IMR-90 (cell line): ENCODE measurements at regions not wholly inside any gene's neighbourhood (a gene's known extent, or its start where the extent isn't known, plus 50 kb on each side); places are given as distances from the start of the nearest gene placed in this dataset.

Experiments
- ATAC-seq: fragments of 200-7000 bp; cut with Tn5 transposase; 2 replicates; pipeline ENCODE4 v1.9.1; 2020; ENCODE audit warnings: low read depth, mild to moderate bottlenecking, moderate library complexity
- BruUV-seq: library from RNA; stranded (reverse); fragments of 400-500 nt; replicated peaks from 2 replicates; lab custom pipeline; 2021; lab: Mats Ljungman, UMichigan
- CTCF ChIA-PET: fragments of 300-600 bp; formaldehyde crosslinking; extraction: SDS; loops from one replicate; lab custom pipeline; 2021; ENCODE audit warnings: antibody characterized with exemption; lab: Yijun Ruan, JAX
- POLR2A ChIA-PET: fragments of 300-600 bp; sonication (Branson Sonifier 250); formaldehyde crosslinking; loops from one replicate; lab custom pipeline; 2022; ENCODE audit warnings: antibody characterized with exemption; ENCODE audit not compliant: unreplicated experiment; lab: Charles Lee
- DNase-seq: peaks from one replicate; pipeline ENCODE4 v3.0.0; 2013
- H2AFZ ChIP-seq: replicated peaks from 2 replicates; pipeline ENCODE3; 2013; ENCODE audit warnings: low read length, mild to moderate bottlenecking; ENCODE audit not compliant: poor library complexity
- H2AK5ac ChIP-seq: 2 replicates; pipeline ENCODE4 v1.6.1; 2013; ENCODE audit warnings: low read depth, low read length, inconsistent platforms
- H2AK9ac ChIP-seq: replicated peaks from 2 replicates; pipeline ENCODE3; 2013; ENCODE audit warnings: mild to moderate bottlenecking, low read depth, low read length, moderate library complexity; ENCODE audit not compliant: poor library complexity
- H2BK120ac ChIP-seq: 2 replicates; pipeline ENCODE4 v1.6.1; 2013; ENCODE audit warnings: low read depth, low read length, inconsistent platforms
- H2BK15ac ChIP-seq: 3 replicates; pipeline ENCODE4 v1.6.1; 2013; ENCODE audit warnings: low read depth, low read length, inconsistent platforms
- H2BK20ac ChIP-seq: 2 replicates; pipeline ENCODE4 v1.6.1; 2013; ENCODE audit warnings: low read depth, mild to moderate bottlenecking, inconsistent platforms, low read length, moderate library complexity
- H2BK5ac ChIP-seq: 2 replicates; pipeline ENCODE4 v1.6.1; 2013; ENCODE audit warnings: mild to moderate bottlenecking, low read depth, low read length, inconsistent platforms; ENCODE audit not compliant: poor library complexity, severe bottlenecking
- H3K14ac ChIP-seq: replicated peaks from 2 replicates; pipeline ENCODE4 v1.6.1; 2013; ENCODE audit warnings: low read depth, low read length, inconsistent platforms
- H3K18ac ChIP-seq: 2 replicates; pipeline ENCODE4 v1.6.1; 2013; ENCODE audit warnings: low read depth, low read length, control low read depth
- H3K23ac ChIP-seq: 2 replicates; pipeline ENCODE4 v1.6.1; 2013; ENCODE audit warnings: low read depth, low read length, inconsistent platforms
- H3K27ac ChIP-seq: 2 replicates; pipeline ENCODE4 v1.5.1; 2013; ENCODE audit warnings: mild to moderate bottlenecking, control low read depth, low read length; ENCODE audit not compliant: insufficient read depth
- H3K27me3 ChIP-seq: 2 replicates; pipeline ENCODE4 v1.6.1; 2013; ENCODE audit warnings: low read length; ENCODE audit not compliant: control insufficient read depth, insufficient read depth
- H3K36me3 ChIP-seq: 2 replicates; pipeline ENCODE4 v1.6.1; 2013; ENCODE audit warnings: low read length, mixed read lengths; ENCODE audit not compliant: control insufficient read depth, insufficient read depth
- H3K4ac ChIP-seq: 2 replicates; pipeline ENCODE4 v1.6.1; 2013; ENCODE audit warnings: low read depth, low read length, inconsistent platforms
- H3K4me1 ChIP-seq: 2 replicates; pipeline ENCODE4 v1.6.1; 2013; ENCODE audit warnings: low read length, mixed read lengths; ENCODE audit not compliant: control insufficient read depth, insufficient read depth
- H3K4me2 ChIP-seq: 2 replicates; pipeline ENCODE4 v1.6.1; 2013; ENCODE audit warnings: low read depth, mild to moderate bottlenecking, control low read depth, low read length, moderate library complexity
- H3K4me3 ChIP-seq: 2 replicates; pipeline ENCODE4 v1.5.1; 2013; ENCODE audit warnings: low read depth, mild to moderate bottlenecking, control low read depth, low read length, moderate library complexity; ENCODE audit not compliant: insufficient read depth
- H3K56ac ChIP-seq: 2 replicates; pipeline ENCODE4 v1.6.1; 2013; ENCODE audit warnings: low read length, inconsistent platforms; ENCODE audit not compliant: insufficient read depth; ENCODE audit errors: extremely low read depth
- H3K79me1 ChIP-seq, 2 experiments: 2 replicates each; pipeline ENCODE4 v1.6.1; 2013; ENCODE audit warnings: low read length in 2 of 2, inconsistent platforms in 1 of 2, low read depth in 1 of 2
- H3K9ac ChIP-seq: 2 replicates; pipeline ENCODE4 v1.6.1; 2013; ENCODE audit warnings: low read depth, low read length, control low read depth
- H3K9me1 ChIP-seq: 2 replicates; pipeline ENCODE4 v1.6.1; 2013; ENCODE audit warnings: low read length, inconsistent platforms; ENCODE audit not compliant: insufficient read depth
- H3K9me3 ChIP-seq: 2 replicates; pipeline ENCODE4 v1.6.1; 2013; ENCODE audit warnings: low read length; ENCODE audit not compliant: control insufficient read depth, insufficient read depth
- H4K20me1 ChIP-seq: 2 replicates; pipeline ENCODE4 v1.6.1; 2013; ENCODE audit warnings: low read length, inconsistent platforms; ENCODE audit not compliant: insufficient read depth
- H4K5ac ChIP-seq: 2 replicates; pipeline ENCODE4 v1.6.1; 2013; ENCODE audit warnings: mild to moderate bottlenecking, low read depth, low read length, control low read depth
- H4K8ac ChIP-seq, 2 experiments: 2 replicates each; pipeline ENCODE4 v1.6.1; 2013; ENCODE audit warnings: low read depth in 2 of 2, low read length in 2 of 2, control low read depth in 1 of 2, inconsistent platforms in 1 of 2
- H4K91ac ChIP-seq: 2 replicates; pipeline ENCODE4 v1.6.1; 2013; ENCODE audit warnings: low read depth, low read length, inconsistent platforms; ENCODE audit not compliant: insufficient read depth
- BHLHE40 ChIP-seq: fragments of 150-350 bp; IDR thresholded peaks from 2 replicates; pipeline ENCODE4 v1.6.1; 2016; ENCODE audit warnings: mild to moderate bottlenecking, low read depth, low read length
- CEBPB ChIP-seq: IDR thresholded peaks from 2 replicates; pipeline ENCODE4 v1.6.1; 2012; ENCODE audit warnings: low read depth, low read length, improper control_type of control experiment
- ELK1 ChIP-seq: fragments of 150-350 bp; IDR thresholded peaks from 2 replicates; pipeline ENCODE4 v1.6.1; 2016; ENCODE audit warnings: low read depth, mild to moderate bottlenecking, low read length, moderate library complexity, borderline replicate concordance
- MAFK ChIP-seq: IDR thresholded peaks from 2 replicates; pipeline ENCODE4 v1.6.1; 2012; ENCODE audit warnings: low read depth, low read length, improper control_type of control experiment
- MAZ ChIP-seq: IDR thresholded peaks from 2 replicates; pipeline ENCODE4 v1.6.1; 2012; ENCODE audit warnings: low read depth, mild to moderate bottlenecking, low read length, improper control_type of control experiment, moderate library complexity, borderline replicate concordance
- RFX5 ChIP-seq: IDR thresholded peaks from 2 replicates; pipeline ENCODE4 v1.8.0; 2012; ENCODE audit warnings: low read depth, mild to moderate bottlenecking, low read length, moderate library complexity
- SMC3 ChIP-seq: fragments of 150-350 bp; IDR thresholded peaks from 2 replicates; pipeline ENCODE4 v1.6.1; 2016; ENCODE audit warnings: low read depth, mild to moderate bottlenecking, antibody characterized with exemption, low read length, moderate library complexity
- USF2 ChIP-seq: fragments of 150-350 bp; IDR thresholded peaks from 2 replicates; pipeline ENCODE4 v1.6.1; 2017; ENCODE audit warnings: mild to moderate bottlenecking, antibody characterized with exemption, low read length, low read depth
- WGBS, 2 experiments: methylation state at CpG; one replicate each; pipeline versions ENCODE4 v1.1.5 to v1.1.7; 2013; ENCODE audit warnings: missing lambda C conversion rate in 2 of 2; ENCODE audit not compliant: insufficient read length in 1 of 2; ENCODE audit errors: extremely low coverage in 2 of 2; 5-methylcytosine and 5-hydroxymethylcytosine counted together
- dilution Hi-C: fragments of 300-500 bp; cut with HindIII; formaldehyde crosslinking; loops from one replicate; pipeline ENCODE4 v1.14.3; 2018; ENCODE audit warnings: low sequenced_read_pairs; ENCODE audit not compliant: unreplicated experiment
- in situ Hi-C: fragments of 300-500 bp; cut with MboI; formaldehyde crosslinking; loops from 3 replicates; pipeline ENCODE4 v1.14.3; 2019; ENCODE audit warnings: low sequenced_read_pairs, inconsistent platforms, mixed read lengths
- intact Hi-C: fragments of 100-400 bp; cut with micrococcal nuclease; formaldehyde crosslinking; loops from 2 replicates; pipeline ENCODE4 v1.10.0; 2022
- TF ChIP-seq, protein P1 (sequence below): conservative IDR thresholded peaks from 2 replicates; pipeline ENCODE4 v1.5.1; 2012; ENCODE audit warnings: mild to moderate bottlenecking, low read depth, low read length, improper control_type of control experiment

- no peaks in the 10 kb centered on the region for H3K79me1 ChIP-seq
- no peak overlapping the region for H2AFZ ChIP-seq
- no peak overlapping the region for H3K9ac ChIP-seq
- 100% methylated on average over 1 of the region's 3 CpGs; no CpG with 5 or more reads in 1 of the 2 experiments for WGBS, 2 experiments
- DNase-seq: no peak
- H3K4ac ChIP-seq: no peak overlapping the region; the same call in 1 of the 2 replicates
- H3K36me3 ChIP-seq: no peaks in the 10 kb centered on the region
- no peak overlapping the region for H3K4me3 ChIP-seq
- no peak overlapping the region for H3K4me2 ChIP-seq
- peak overlapping the region; percentile 71; the same call in 1 of the 2 replicates for H2BK20ac ChIP-seq
- H2BK120ac ChIP-seq: peak overlapping the region; percentile 58; the same call in 1 of the 2 replicates
- H3K4me1 ChIP-seq: 0 out of 2 replicates have a peak, but pooled peaks cover 1% of the 10 kb centered on the region
- H3K56ac ChIP-seq: no peak overlapping the region
- H3K27ac ChIP-seq: no peak overlapping the region
- ChIA-PET CTCF (no interaction called here), POLR2A (no interaction called here)
- no peak overlapping the region for H2BK15ac ChIP-seq
- no peaks in the 10 kb centered on the region for H4K20me1 ChIP-seq
- H3K9me1 ChIP-seq: no peaks in the 10 kb centered on the region
- H3K23ac ChIP-seq: no peak overlapping the region
- H2AK9ac ChIP-seq: no peak overlapping the region
- TF ChIP-seq SMC3: no peak
- no peak for TF ChIP-seq BHLHE40
- no peak for TF ChIP-seq ELK1
- TF ChIP-seq, protein P1, sequence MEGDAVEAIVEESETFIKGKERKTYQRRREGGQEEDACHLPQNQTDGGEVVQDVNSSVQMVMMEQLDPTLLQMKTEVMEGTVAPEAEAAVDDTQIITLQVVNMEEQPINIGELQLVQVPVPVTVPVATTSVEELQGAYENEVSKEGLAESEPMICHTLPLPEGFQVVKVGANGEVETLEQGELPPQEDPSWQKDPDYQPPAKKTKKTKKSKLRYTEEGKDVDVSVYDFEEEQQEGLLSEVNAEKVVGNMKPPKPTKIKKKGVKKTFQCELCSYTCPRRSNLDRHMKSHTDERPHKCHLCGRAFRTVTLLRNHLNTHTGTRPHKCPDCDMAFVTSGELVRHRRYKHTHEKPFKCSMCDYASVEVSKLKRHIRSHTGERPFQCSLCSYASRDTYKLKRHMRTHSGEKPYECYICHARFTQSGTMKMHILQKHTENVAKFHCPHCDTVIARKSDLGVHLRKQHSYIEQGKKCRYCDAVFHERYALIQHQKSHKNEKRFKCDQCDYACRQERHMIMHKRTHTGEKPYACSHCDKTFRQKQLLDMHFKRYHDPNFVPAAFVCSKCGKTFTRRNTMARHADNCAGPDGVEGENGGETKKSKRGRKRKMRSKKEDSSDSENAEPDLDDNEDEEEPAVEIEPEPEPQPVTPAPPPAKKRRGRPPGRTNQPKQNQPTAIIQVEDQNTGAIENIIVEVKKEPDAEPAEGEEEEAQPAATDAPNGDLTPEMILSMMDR: no peak
- no peak for TF ChIP-seq RFX5
- no peak for TF ChIP-seq CEBPB
- no peak for TF ChIP-seq MAFK
- TF ChIP-seq USF2: no peak
- TF ChIP-seq MAZ: no peak
- no peak overlapping the region; the same call in 1 of the 2 replicates for H2AK5ac ChIP-seq
- BruUV-seq: no TSS peak
- no peaks in the 10 kb centered on the region for H3K27me3 ChIP-seq
- in situ Hi-C loops (no loop called here), intact Hi-C loops (no loop called here), dilution Hi-C loops (no loop called here)
- peak overlapping the region; percentile 26 for H2BK5ac ChIP-seq
- no peak for ATAC-seq
- H4K91ac ChIP-seq: no peak overlapping the region; the same call in 1 of the 2 replicates
- H4K5ac ChIP-seq: no peak overlapping the region
- H3K9me3 ChIP-seq: peaks cover 1% of the 10 kb centered on the region
- H4K8ac ChIP-seq: no peak overlapping the region; a peak in 1 of 4 replicates
- H3K18ac ChIP-seq: no peak overlapping the region; the same call in 1 of the 2 replicates
- H3K14ac ChIP-seq: no peak overlapping the region; the same call in 1 of the 2 replicates
Measured at GRCh38 chr11:22458161-22458560, 120.0 kb downstream of the SLC17A6 start.
